CD14-positive monocyte (primary cell): ENCODE measurements at regions not wholly inside any gene's neighbourhood (a gene's known extent, or its start where the extent isn't known, plus 50 kb on each side); places are given as distances from the start of the nearest gene placed in this dataset.

Experiments used
- DNase-seq, 3 donors: peaks; one replicate each; pipeline ENCODE4 v3.0.0-alpha.2; 2011 to 2022
- H2AFZ ChIP-seq: 2 replicates; pipeline ENCODE4 v1.6.0; 2012; ENCODE audit warnings: mild to moderate bottlenecking, low read depth, low read length, inconsistent platforms; ENCODE audit not compliant: insufficient read depth, poor library complexity, severe bottlenecking
- H3K27ac ChIP-seq, 2 donors: 1 replicate in 1 of 2; 2 replicates in 1 of 2; pipeline ENCODE4 v1.5.1; 2012 to 2013; ENCODE audit warnings: low read length in 2 of 2, control low read depth in 1 of 2, inconsistent platforms in 1 of 2, low read depth in 1 of 2, mild to moderate bottlenecking in 1 of 2
- H3K27me3 ChIP-seq, 2 donors: one replicate each; pipeline versions ENCODE4 v1.6.0 to v1.6.1; 2011 to 2013; ENCODE audit warnings: low read length in 2 of 2; ENCODE audit not compliant: control insufficient read depth in 2 of 2, insufficient read depth in 2 of 2
- H3K36me3 ChIP-seq, 2 donors: replicated peaks in 1 of 2; 1 replicate in 1 of 2; 2 replicates in 1 of 2; pipeline versions ENCODE4 v1.5.1 to v1.6.1; 2012 to 2013; ENCODE audit warnings: low read length in 2 of 2, control low read depth in 1 of 2, inconsistent platforms in 1 of 2, mild to moderate bottlenecking in 1 of 2; ENCODE audit not compliant: insufficient read depth in 2 of 2, control insufficient read depth in 1 of 2
- H3K4me1 ChIP-seq, 2 donors: 1 replicate in 1 of 2; 2 replicates in 1 of 2; pipeline versions ENCODE4 v1.5.1 to v1.6.1; 2012 to 2013; ENCODE audit warnings: low read length in 2 of 2, control low read depth in 1 of 2, inconsistent platforms in 1 of 2, mild to moderate bottlenecking in 1 of 2, moderate library complexity in 1 of 2; ENCODE audit not compliant: insufficient read depth in 2 of 2, control insufficient read depth in 1 of 2
- H3K4me2 ChIP-seq: replicated peaks from 2 replicates; pipeline ENCODE3; 2012; ENCODE audit warnings: low read length, moderate library complexity, mild to moderate bottlenecking; ENCODE audit not compliant: poor library complexity, severe bottlenecking; ENCODE audit errors: extremely low read depth
- H3K4me3 ChIP-seq, 3 experiments: fragments of 200-600 bp in 1 of 3; sonication (generic) in 1 of 3; replicated peaks in 1 of 3; 1 replicate in 2 of 3; 2 replicates in 1 of 3; pipeline ENCODE4 v1.5.1; 2011 to 2013; ENCODE audit warnings: low read length in 3 of 3, mild to moderate bottlenecking in 3 of 3, control low read depth in 2 of 3, low read depth in 2 of 3, inconsistent platforms in 1 of 3, moderate library complexity in 1 of 3
- H3K79me2 ChIP-seq: 2 replicates; pipeline ENCODE4 v1.6.0; 2012; ENCODE audit warnings: mild to moderate bottlenecking, control low read depth, inconsistent platforms, low read length, moderate library complexity; ENCODE audit not compliant: insufficient read depth
- H3K9ac ChIP-seq: 2 replicates; pipeline ENCODE4 v1.6.0; 2017; ENCODE audit warnings: low read length, mild to moderate bottlenecking; ENCODE audit not compliant: insufficient read depth, poor library complexity, severe bottlenecking
- H3K9me3 ChIP-seq, 2 donors: replicated peaks in 1 of 2; 1 replicate in 1 of 2; 2 replicates in 1 of 2; pipeline versions ENCODE4 v1.5.1 to v1.6.1; 2012 to 2013; ENCODE audit warnings: low read length in 2 of 2, control low read depth in 1 of 2; ENCODE audit not compliant: control insufficient read depth in 1 of 2, insufficient read depth in 1 of 2
- H4K20me1 ChIP-seq: 2 replicates; pipeline ENCODE4 v1.6.0; 2012; ENCODE audit warnings: mild to moderate bottlenecking, low read length, control low read depth, moderate library complexity; ENCODE audit not compliant: insufficient read depth
- H3K27ac Mint-ChIP-seq, 7 donors: one replicate each; pipeline ENCODE4 v1.8.0; 2020; ENCODE audit warnings: mild to moderate bottlenecking in 7 of 7, mixed read lengths in 7 of 7, moderate library complexity in 6 of 7, inconsistent platforms in 2 of 7
- H3K27me3 Mint-ChIP-seq, 3 donors: one replicate each; pipeline ENCODE4 v1.8.0; 2021 to 2022; ENCODE audit warnings: low read depth in 3 of 3, mild to moderate bottlenecking in 3 of 3, mixed read lengths in 3 of 3, moderate library complexity in 3 of 3, inconsistent platforms in 1 of 3
- H3K36me3 Mint-ChIP-seq, 2 donors: one replicate each; pipeline ENCODE4 v1.8.0; 2020; ENCODE audit warnings: mixed read lengths in 2 of 2, inconsistent platforms in 1 of 2, mild to moderate bottlenecking in 1 of 2
- H3K4me1 Mint-ChIP-seq: one replicate; pipeline ENCODE4 v1.8.0; 2020; ENCODE audit warnings: mild to moderate bottlenecking, mixed read lengths
- H3K4me3 Mint-ChIP-seq, 2 donors: one replicate each; pipeline ENCODE4 v1.8.0; 2020; ENCODE audit warnings: mild to moderate bottlenecking in 2 of 2, mixed read lengths in 2 of 2, moderate library complexity in 1 of 2
- H3K9me3 Mint-ChIP-seq, 7 donors: one replicate each; pipeline ENCODE4 v1.8.0; 2020 to 2022; ENCODE audit warnings: mixed read lengths in 7 of 7, mild to moderate bottlenecking in 6 of 7, moderate library complexity in 6 of 7, inconsistent platforms in 2 of 7
- CTCF ChIP-seq: fragments of 200-600 bp; IDR thresholded peaks from one replicate; pipeline ENCODE4 v1.8.0; 2022; ENCODE audit warnings: antibody characterized with exemption, mild to moderate bottlenecking
- WGBS: methylation state at CpG from one replicate; pipeline ENCODE4 v1.1.5; 2013; ENCODE audit warnings: missing lambda C conversion rate; ENCODE audit not compliant: insufficient coverage; 5-methylcytosine and 5-hydroxymethylcytosine counted together
- intact Hi-C, 2 donors: fragments of 100-400 bp; cut with micrococcal nuclease; formaldehyde crosslinking; loops; one replicate each; pipeline versions ENCODE4 v1.15.0 to v1.15.1; 2023

- DNase-seq: peak; percentile 2 to 31 (median 11)
- Histone ChIP-seq H3K9me3 (no peaks in the 10 kb centered on the region), H3K4me2 (no peak overlapping the region), H3K9ac (no peak overlapping the region), H4K20me1 (no peaks in the 10 kb centered on the region), H2AFZ (no peak overlapping the region), H3K4me3 (no peak overlapping the region), H3K27ac (no peak overlapping the region), H3K36me3 (no peaks in the 10 kb centered on the region), H3K4me1 (no peaks in the 10 kb centered on the region), H3K79me2 (no peaks in the 10 kb centered on the region), H3K27me3 (no peaks in the 10 kb centered on the region)
- TF ChIP-seq CTCF: peak; percentile 88
- H3K4me3 Mint-ChIP-seq: no peak overlapping the region
- H3K36me3 Mint-ChIP-seq: no peaks in the 10 kb centered on the region
- intact Hi-C loops: no loop called here
- H3K9me3 Mint-ChIP-seq: no peaks in the 10 kb centered on the region
- H3K4me1 Mint-ChIP-seq: peaks cover 4% of the 10 kb centered on the region
- peaks cover 0 to 7% (median 2%) of the 10 kb centered on the region in 3 donors for H3K27me3 Mint-ChIP-seq
- 7% methylated on average over 11 of the region's 16 CpGs for WGBS
- H3K27ac Mint-ChIP-seq: peak overlapping the region in 1 of 7 donors; percentile 56
Observed at GRCh38 chr3:102673271-102674115, 238.7 kb downstream of the ZPLD1 start.

GRCh38 chr3:102674284-102674683 is 239.5 kb downstream of the ZPLD1 start:
- H3K27ac Mint-ChIP-seq: no peak overlapping the region
- Histone ChIP-seq H3K27ac (no peak overlapping the region), H3K4me2 (no peak overlapping the region), H2AFZ (no peak overlapping the region), H3K27me3 (no peaks in the 10 kb centered on the region), H3K9me3 (no peaks in the 10 kb centered on the region), H3K4me3 (no peak overlapping the region), H3K4me1 (no peaks in the 10 kb centered on the region), H3K79me2 (no peaks in the 10 kb centered on the region), H4K20me1 (no peaks in the 10 kb centered on the region), H3K9ac (no peak overlapping the region), H3K36me3 (no peaks in the 10 kb centered on the region)
- 100% methylated on average over 1 of the region's 7 CpGs for WGBS
- intact Hi-C loops: no loop called here
- H3K36me3 Mint-ChIP-seq: no peaks in the 10 kb centered on the region
- H3K4me3 Mint-ChIP-seq: no peak overlapping the region
- peaks cover 0 to 5% (median 2%) of the 10 kb centered on the region in 3 donors for H3K27me3 Mint-ChIP-seq
- no peak for DNase-seq
- no peaks in the 10 kb centered on the region for H3K9me3 Mint-ChIP-seq
- no peak for TF ChIP-seq CTCF
- H3K4me1 Mint-ChIP-seq: peaks cover 4% of the 10 kb centered on the region
